PC-9 (cell line): ENCODE measurements at regions not wholly inside any gene's neighbourhood (a gene's known extent, or its start where the extent isn't known, plus 50 kb on each side); places are given as distances from the start of the nearest gene placed in this dataset.

ENCODE experiments used
- BruUV-seq: library from RNA; stranded (reverse); fragments of 400-500 nt; replicated peaks from 2 replicates; lab custom pipeline; 2021; lab: Mats Ljungman, UMichigan
- CTCF ChIA-PET: fragments of 300-600 bp; sonication (Branson Sonifier 250); formaldehyde crosslinking; loops from one replicate; lab custom pipeline; 2022; ENCODE audit warnings: antibody characterized with exemption; lab: Charles Lee
- POLR2A ChIA-PET: fragments of 300-600 bp; sonication (Branson Sonifier 250); formaldehyde crosslinking; loops from one replicate; lab custom pipeline; 2022; ENCODE audit warnings: antibody characterized with exemption; ENCODE audit not compliant: unreplicated experiment; lab: Charles Lee
- DNase-seq, 2 experiments: peaks; one replicate each; pipeline versions ENCODE4 v3.0.0 to v3.0.0-alpha.2; 2015 to 2022; ENCODE audit warnings: mixed read lengths in 1 of 2
- H2AFZ ChIP-seq: fragments of 200-600 bp; sonication (generic); 2 replicates; pipeline ENCODE4 v1.8.1; 2017; ENCODE audit warnings: antibody characterized with exemption
- H3F3A ChIP-seq: fragments of 200-600 bp; sonication (generic); 2 replicates; pipeline ENCODE4 v1.8.1; 2017; ENCODE audit warnings: antibody characterized with exemption, mild to moderate bottlenecking, low read depth; ENCODE audit not compliant: insufficient read depth
- H3K27ac ChIP-seq: fragments of 200-600 bp; sonication (generic); 2 replicates; pipeline ENCODE4 v1.6.1; 2016; ENCODE audit warnings: mixed run types
- H3K27me3 ChIP-seq: fragments of 200-600 bp; sonication (generic); 2 replicates; pipeline ENCODE4 v1.6.1; 2016; ENCODE audit warnings: low read depth, mixed run types; ENCODE audit not compliant: insufficient read depth
- H3K36me3 ChIP-seq: fragments of 200-600 bp; sonication (generic); 2 replicates; pipeline ENCODE4 v1.6.1; 2016; ENCODE audit warnings: low read depth, mixed run types
- H3K4me1 ChIP-seq: fragments of 200-600 bp; sonication (generic); replicated peaks from 2 replicates; pipeline ENCODE4 v1.6.1; 2016; ENCODE audit warnings: mixed run types; ENCODE audit not compliant: insufficient read depth
- H3K4me2 ChIP-seq: fragments of 200-600 bp; sonication (generic); 2 replicates; pipeline ENCODE4 v1.6.1; 2017; ENCODE audit warnings: mixed run types
- H3K4me3 ChIP-seq: fragments of 200-600 bp; sonication (generic); 2 replicates; pipeline ENCODE4 v1.6.1; 2016; ENCODE audit warnings: mixed run types
- H3K79me2 ChIP-seq: fragments of 200-600 bp; sonication (generic); 2 replicates; pipeline ENCODE4 v1.6.1; 2017; ENCODE audit warnings: low read depth, mixed run types
- H3K9me2 ChIP-seq: fragments of 200-600 bp; sonication (generic); 2 replicates; pipeline ENCODE4 v1.8.1; 2017; ENCODE audit warnings: mild to moderate bottlenecking; ENCODE audit not compliant: insufficient read depth
- H3K9me3 ChIP-seq: fragments of 200-600 bp; sonication (generic); 2 replicates; pipeline ENCODE4 v1.8.1; 2016; ENCODE audit warnings: low read depth; ENCODE audit not compliant: insufficient read depth
- H4K20me1 ChIP-seq: fragments of 200-600 bp; sonication (generic); 2 replicates; pipeline ENCODE4 v1.8.1; 2017; ENCODE audit not compliant: insufficient read depth
- EZH2 ChIP-seq: fragments of 200-600 bp; sonication (generic); IDR thresholded peaks from 2 replicates; pipeline ENCODE4 v1.8.0; 2017; ENCODE audit warnings: antibody characterized with exemption, low read depth
- intact Hi-C: fragments of 100-400 bp; cut with micrococcal nuclease; formaldehyde crosslinking; loops from one replicate; pipeline ENCODE4 v1.10.0; 2022; ENCODE audit not compliant: unreplicated experiment
- TF ChIP-seq, protein P1 (sequence below): fragments of 200-600 bp; sonication (generic); conservative IDR thresholded peaks from 2 replicates; pipeline ENCODE4 v1.6.1; 2017; ENCODE audit warnings: mixed run types, antibody characterized with exemption, mild to moderate bottlenecking, moderate library complexity

GRCh38 chr20:60135276-60135675 is 177.1 kb downstream of the CDH26 start:
- no peak for TF ChIP-seq EZH2
- TF ChIP-seq, protein P1, sequence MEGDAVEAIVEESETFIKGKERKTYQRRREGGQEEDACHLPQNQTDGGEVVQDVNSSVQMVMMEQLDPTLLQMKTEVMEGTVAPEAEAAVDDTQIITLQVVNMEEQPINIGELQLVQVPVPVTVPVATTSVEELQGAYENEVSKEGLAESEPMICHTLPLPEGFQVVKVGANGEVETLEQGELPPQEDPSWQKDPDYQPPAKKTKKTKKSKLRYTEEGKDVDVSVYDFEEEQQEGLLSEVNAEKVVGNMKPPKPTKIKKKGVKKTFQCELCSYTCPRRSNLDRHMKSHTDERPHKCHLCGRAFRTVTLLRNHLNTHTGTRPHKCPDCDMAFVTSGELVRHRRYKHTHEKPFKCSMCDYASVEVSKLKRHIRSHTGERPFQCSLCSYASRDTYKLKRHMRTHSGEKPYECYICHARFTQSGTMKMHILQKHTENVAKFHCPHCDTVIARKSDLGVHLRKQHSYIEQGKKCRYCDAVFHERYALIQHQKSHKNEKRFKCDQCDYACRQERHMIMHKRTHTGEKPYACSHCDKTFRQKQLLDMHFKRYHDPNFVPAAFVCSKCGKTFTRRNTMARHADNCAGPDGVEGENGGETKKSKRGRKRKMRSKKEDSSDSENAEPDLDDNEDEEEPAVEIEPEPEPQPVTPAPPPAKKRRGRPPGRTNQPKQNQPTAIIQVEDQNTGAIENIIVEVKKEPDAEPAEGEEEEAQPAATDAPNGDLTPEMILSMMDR = no peak
- DNase-seq = no peak
- ChIA-PET POLR2A (no interaction called here), CTCF (no interaction called here)
- no peak overlapping the region for H3K27ac ChIP-seq
- 0 out of 2 replicates have a peak, but pooled peaks cover 21% of the 10 kb centered on the region for H3K27me3 ChIP-seq
- no peaks in the 10 kb centered on the region for H3K36me3 ChIP-seq
- H3K4me2 ChIP-seq = no peak overlapping the region
- intact Hi-C loops = no loop called here
- H2AFZ ChIP-seq = no peak overlapping the region
- H3K4me1 ChIP-seq = 0 out of 2 replicates have a peak, but pooled peaks cover 3% of the 10 kb centered on the region
- H3K9me3 ChIP-seq = no peaks in the 10 kb centered on the region
- H3K9me2 ChIP-seq = no peaks in the 10 kb centered on the region
- H3K79me2 ChIP-seq = no peaks in the 10 kb centered on the region
- no peak overlapping the region for H3K4me3 ChIP-seq
- no TSS peak for BruUV-seq
- H3F3A ChIP-seq = no peaks in the 10 kb centered on the region
- no peaks in the 10 kb centered on the region for H4K20me1 ChIP-seq

- no peak overlapping the region for H3K4me3 ChIP-seq
- no peak overlapping the region for H3K4me2 ChIP-seq
- no peak overlapping the region for H3K27ac ChIP-seq
- no peaks in the 10 kb centered on the region for H3K36me3 ChIP-seq
- no peaks in the 10 kb centered on the region for H3K79me2 ChIP-seq
- TF ChIP-seq EZH2 = no peak
- TF ChIP-seq, protein P1 = no peak
- no peak overlapping the region for H2AFZ ChIP-seq
- ChIA-PET CTCF (no interaction called here), POLR2A (no interaction called here)
- intact Hi-C loops = no loop called here
- H3K9me2 ChIP-seq = no peaks in the 10 kb centered on the region
- peaks cover 32% of the 10 kb centered on the region; the same call in 1 of the 2 replicates for H3K27me3 ChIP-seq
- H3F3A ChIP-seq = no peaks in the 10 kb centered on the region
- H4K20me1 ChIP-seq = no peaks in the 10 kb centered on the region
- H3K9me3 ChIP-seq = no peaks in the 10 kb centered on the region
- no peak for DNase-seq
- BruUV-seq = no TSS peak
- H3K4me1 ChIP-seq = 0 out of 2 replicates have a peak, but pooled peaks cover 3% of the 10 kb centered on the region
These were observed 178.6 kb downstream of the CDH26 start for GRCh38 chr20:60136645-60137401.

GRCh38 chr20:60137657-60138245 is 179.5 kb downstream of the CDH26 start:
- no peaks in the 10 kb centered on the region for H4K20me1 ChIP-seq
- no peak overlapping the region for H3K4me2 ChIP-seq
- POLR2A ChIA-PET = no interaction called here
- H3K79me2 ChIP-seq = no peaks in the 10 kb centered on the region
- no peaks in the 10 kb centered on the region for H3K9me2 ChIP-seq
- no peak overlapping the region for H3K27ac ChIP-seq
- H3F3A ChIP-seq = no peaks in the 10 kb centered on the region
- H3K27me3 ChIP-seq = peaks cover 41% of the 10 kb centered on the region; the same call in 1 of the 2 replicates
- no peaks in the 10 kb centered on the region for H3K9me3 ChIP-seq
- no peak overlapping the region for H3K4me3 ChIP-seq
- intact Hi-C loops = no loop called here
- H3K4me1 ChIP-seq = 0 out of 2 replicates have a peak, but pooled peaks cover under 1% of the 10 kb centered on the region
- no TSS peak for BruUV-seq
- DNase-seq = no peak
- TF ChIP-seq, protein P1 = peak; percentile 73
- no peak for TF ChIP-seq EZH2
- CTCF ChIA-PET = no interaction called here
- H3K36me3 ChIP-seq = no peaks in the 10 kb centered on the region
- H2AFZ ChIP-seq = no peak overlapping the region
